Motor neuron (in vitro differentiated cells): ENCODE measurements at regions not wholly inside any gene's neighbourhood (a gene's known extent, or its start where the extent isn't known, plus 50 kb on each side); places are given as distances from the start of the nearest gene placed in this dataset.

Experiments
- ATAC-seq, 8 experiments: fragments of 200-7000 bp; cut with Tn5 transposase; replicated peaks in 6 of 8; 2 replicates each; pipeline ENCODE4 v1.8.0; 2021; ENCODE audit warnings: mild to moderate bottlenecking in 8 of 8, moderate library complexity in 8 of 8
- H3K27ac ChIP-seq, 2 donors: fragments of 250-450 bp; sonication (Bioruptor Pico); 2 replicates each; pipeline ENCODE4 v1.9.0; 2021; ENCODE audit warnings: antibody characterized with exemption in 2 of 2, mild to moderate bottlenecking in 2 of 2, moderate library complexity in 1 of 2
- H3K4me1 ChIP-seq, 2 donors: fragments of 250-450 bp; sonication (Bioruptor Pico); replicated peaks in 1 of 2; 2 replicates each; pipeline ENCODE4 v1.6.1; 2021; ENCODE audit warnings: antibody characterized with exemption in 2 of 2, mild to moderate bottlenecking in 2 of 2, moderate library complexity in 1 of 2
- H3K4me3 ChIP-seq, 5 donors: fragments of 250-450 bp; sonication (Bioruptor Pico); 2 replicates each; pipeline ENCODE4 v1.9.0; 2021; ENCODE audit warnings: antibody characterized with exemption in 5 of 5, mild to moderate bottlenecking in 5 of 5, moderate library complexity in 4 of 5
- WGBS, 10 experiments: fragments of 450-650 bp; shearing (Covaris generic); methylation state at CpG; one replicate each; pipeline ENCODE4 v1.0.0; 2022; 5-methylcytosine and 5-hydroxymethylcytosine counted together
- in situ Hi-C, 9 experiments: fragments of 400-800 bp; cut with MboI; loops; one replicate each; pipeline ENCODE4 v1.15.0; 2021; ENCODE audit warnings: low sequenced_read_pairs in 9 of 9, low pct_unique_long_range_greater_than_20kb in 2 of 9; ENCODE audit not compliant: unreplicated experiment in 9 of 9

DNA sequence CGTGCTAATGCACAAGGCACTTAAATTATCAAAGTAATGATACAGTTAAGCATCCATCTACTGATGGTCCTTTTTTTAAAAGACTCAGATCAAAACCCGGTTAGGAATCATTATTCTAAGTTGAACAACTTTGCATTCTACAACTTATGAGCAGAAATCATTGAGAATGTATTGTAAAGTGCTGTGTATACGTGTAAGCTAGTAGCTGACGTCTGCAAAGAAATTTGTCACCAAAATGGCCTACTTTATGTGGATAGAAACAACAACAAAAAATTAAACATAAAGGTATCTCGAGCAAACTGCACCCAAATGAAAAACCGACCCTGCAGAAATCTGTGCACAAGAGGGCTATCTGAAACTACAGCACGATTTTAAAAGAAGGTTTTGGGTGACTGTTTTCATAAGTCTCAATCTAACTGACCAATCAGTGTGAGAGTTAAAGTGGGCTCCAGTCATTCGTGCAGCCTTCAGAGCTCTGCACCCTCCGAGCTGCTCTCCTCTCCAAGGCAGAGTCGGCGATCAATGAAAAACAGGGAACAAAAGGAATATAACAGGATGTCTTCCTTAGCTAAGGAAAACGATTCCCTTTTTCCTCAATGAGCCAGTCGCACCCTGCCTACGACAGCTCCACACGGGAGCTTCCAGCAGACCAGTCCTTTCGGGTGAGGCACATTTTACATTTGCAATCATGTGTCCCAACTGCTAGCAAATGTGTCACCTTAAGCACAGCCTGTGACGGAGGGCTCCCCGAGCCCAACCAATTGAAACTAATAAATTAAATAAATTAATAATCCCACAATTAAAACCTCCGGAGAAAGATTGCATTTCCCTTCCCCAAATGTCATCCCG, 200.7 kb upstream of the FOXN3 start:
- peaks cover 25 to 29% of the 10 kb centered on the region in 2 donors for H3K4me1 ChIP-seq
- in situ Hi-C loops, result no loop called here
- ATAC-seq, result peak; percentile 39 to 65 (median 60)
- WGBS, 10 experiments, result 1 to 7% (median 5%) methylated on average over 3 to 19 of the region's 20 CpGs
- no peak overlapping the region for H3K27ac ChIP-seq
- H3K4me3 ChIP-seq, result peak overlapping the region; percentile 57 to 100 (median 95)

DNA sequence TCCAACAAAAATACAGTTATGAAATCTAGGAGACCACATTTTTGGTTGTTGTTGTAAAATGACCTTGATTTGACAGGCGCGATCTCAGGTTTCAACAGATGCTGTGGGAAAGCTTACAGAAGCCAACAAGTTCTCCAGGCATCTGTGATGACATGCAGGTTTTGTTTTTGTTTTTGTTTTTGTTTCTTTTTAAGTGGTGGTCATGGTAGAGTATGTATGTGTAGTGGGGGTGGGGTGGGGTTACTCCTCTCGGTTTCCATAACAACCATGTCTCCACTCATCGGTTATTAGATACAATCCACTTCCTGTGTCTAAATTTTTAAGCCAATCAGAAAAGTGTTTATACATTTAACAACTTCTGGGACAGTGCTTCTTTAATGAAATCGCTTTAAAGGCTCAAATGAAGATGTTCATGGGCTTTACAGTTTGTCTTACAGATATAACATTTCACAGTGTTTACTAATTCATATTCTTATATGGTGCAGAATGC, 199.9 kb upstream of the FOXN3 start:
- Histone ChIP-seq H3K4me3 (peak overlapping the region; percentile 57 to 100 (median 95)), H3K27ac (no peak overlapping the region), H3K4me1 (peaks cover 24 to 29% of the 10 kb centered on the region in 2 donors)
- in situ Hi-C loops, result no loop called here
- 0 to 86% (median 33%) methylated on average over 1 to 5 of the region's 5 CpGs for WGBS, 10 experiments
- peak in 2 of 8 experiments; percentile 11 to 15 for ATAC-seq

DNA sequence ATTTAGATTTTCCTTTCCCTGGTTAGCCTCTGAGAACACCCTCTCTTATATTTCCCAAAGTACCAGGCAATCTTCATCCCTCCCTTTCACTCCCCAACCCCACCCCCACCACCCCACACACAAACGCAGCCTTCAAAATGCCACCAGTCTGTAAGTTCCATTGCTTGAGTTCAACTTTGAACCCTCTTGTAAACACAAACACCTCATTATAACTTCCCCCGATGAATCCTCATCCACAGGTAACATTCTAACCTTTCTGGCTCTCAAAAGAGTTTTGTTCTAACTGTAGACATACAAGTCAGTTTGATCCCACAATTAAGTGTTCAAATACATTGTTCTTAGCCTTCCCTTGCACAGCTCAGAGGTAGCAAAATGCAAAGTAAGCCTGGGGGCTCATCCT, 199.4 kb upstream of the FOXN3 start:
- in situ Hi-C loops, result no loop called here
- no peak overlapping the region for H3K27ac ChIP-seq
- no peak for ATAC-seq
- peak overlapping the region in 2 of 5 donors; percentile 2 to 95 for H3K4me3 ChIP-seq
- WGBS, 10 experiments, result 17% methylated on average over 1 of the region's 2 CpGs; no CpG with 5 or more reads in 9 of the 10 experiments
- peaks cover 22 to 29% of the 10 kb centered on the region in 2 donors for H3K4me1 ChIP-seq

DNA sequence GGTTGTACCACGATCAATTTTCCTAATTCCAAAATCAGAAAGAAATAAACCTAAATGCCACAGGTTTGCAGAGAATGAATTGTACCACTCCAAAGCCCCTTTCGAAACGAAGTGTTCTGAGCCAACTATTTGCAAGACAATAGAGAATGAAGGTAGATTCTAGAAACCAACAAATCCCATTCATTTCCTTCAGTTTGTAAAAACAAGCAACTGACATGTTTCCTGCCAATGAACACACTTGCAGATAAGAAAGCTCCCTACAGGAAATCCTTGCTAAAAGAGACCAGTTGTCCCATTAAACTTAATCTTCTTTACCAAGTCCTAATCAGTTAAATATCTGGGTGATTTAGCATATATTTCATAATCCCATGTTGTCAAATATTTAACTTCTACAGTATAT, 198.4 kb upstream of the FOXN3 start:
- H3K27ac ChIP-seq, result no peak overlapping the region
- H3K4me1 ChIP-seq, result peaks cover 22 to 29% of the 10 kb centered on the region in 2 donors
- no peak overlapping the region for H3K4me3 ChIP-seq
- 14 to 100% (median 47%) methylated on average over 1 to 3 of the region's 3 CpGs; no CpG with 5 or more reads in 1 of the 10 experiments for WGBS, 10 experiments
- ATAC-seq, result no peak
- in situ Hi-C loops, result no loop called here

DNA sequence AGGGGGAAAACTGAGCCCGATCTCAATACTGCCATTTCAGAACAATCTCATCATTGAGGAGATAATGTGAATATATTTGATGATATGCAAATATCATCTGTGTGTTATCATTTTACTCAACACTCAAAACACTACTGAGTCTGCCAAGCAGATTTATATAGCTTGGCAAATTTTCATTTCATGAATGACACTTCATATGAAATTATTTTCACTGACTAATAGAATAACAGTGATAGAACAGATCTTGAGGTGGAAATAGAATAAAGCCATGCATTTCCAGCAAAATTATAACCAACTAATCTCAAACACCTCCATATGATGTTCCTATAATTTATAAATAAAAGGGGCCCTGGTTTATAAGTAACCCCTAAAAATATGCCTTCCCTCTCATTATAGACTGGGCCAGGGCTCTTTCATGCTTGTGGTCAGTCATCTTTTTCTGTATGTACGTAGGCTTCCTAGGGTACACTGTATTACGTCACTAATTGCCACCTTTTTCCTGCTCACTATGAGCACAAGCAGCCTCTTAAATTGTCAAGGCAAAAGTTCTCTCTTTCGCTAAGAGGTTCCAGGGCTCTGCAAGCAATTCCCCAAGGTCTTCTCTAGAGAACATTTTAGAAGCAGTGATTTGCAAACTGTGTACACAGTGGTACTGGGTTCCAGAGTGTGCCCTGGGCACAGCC, 197.1 kb upstream of the FOXN3 start:
- no peak overlapping the region for H3K4me3 ChIP-seq
- in situ Hi-C loops, result no loop called here
- peaks cover 22 to 29% of the 10 kb centered on the region in 2 donors for H3K4me1 ChIP-seq
- WGBS, 10 experiments, result 40 to 96% (median 83%) methylated on average over 1 to 4 of the region's 4 CpGs; no CpG with 5 or more reads in 2 of the 10 experiments
- ATAC-seq, result no peak
- H3K27ac ChIP-seq, result no peak overlapping the region

DNA sequence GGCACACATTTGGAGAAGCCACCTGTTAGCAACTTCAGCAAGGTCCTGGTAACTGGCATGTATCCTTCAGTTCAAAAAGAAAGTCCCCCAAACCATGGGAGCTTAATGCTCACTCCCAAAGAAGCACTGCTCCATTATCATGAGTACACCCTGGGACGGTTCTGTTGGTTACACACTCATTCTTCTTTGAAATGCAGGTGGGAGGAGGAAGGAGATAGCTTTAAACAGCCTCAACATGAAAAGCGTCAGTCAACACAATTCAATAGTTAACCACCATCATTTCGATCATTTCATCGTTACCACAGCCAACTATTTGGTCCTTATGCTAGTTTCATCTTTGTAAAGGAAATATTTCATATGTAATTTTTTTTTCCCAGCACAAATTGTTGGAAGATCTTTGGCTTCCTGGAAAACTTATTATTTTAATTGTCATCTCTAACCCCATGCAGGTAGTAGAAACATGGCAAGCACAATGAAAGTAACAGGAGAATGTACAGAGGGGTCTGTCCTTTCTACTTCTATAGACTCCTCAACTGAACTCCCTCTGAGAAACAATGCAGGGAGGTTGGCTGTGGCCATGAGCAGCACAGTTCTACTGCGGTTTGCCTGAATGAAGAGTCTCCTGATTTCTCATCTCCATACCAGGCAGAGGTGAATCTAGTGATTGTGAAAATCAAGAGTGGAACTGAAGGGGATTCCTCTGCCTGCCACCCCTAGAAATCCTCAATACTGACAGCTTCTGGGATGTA, 196.4 kb upstream of the FOXN3 start:
- Histone ChIP-seq H3K4me3 (no peak overlapping the region), H3K27ac (no peak overlapping the region), H3K4me1 (peaks cover 22 to 29% of the 10 kb centered on the region in 2 donors)
- no peak for ATAC-seq
- 67 to 100% (median 83%) methylated on average over 1 to 5 of the region's 5 CpGs for WGBS, 10 experiments
- in situ Hi-C loops, result no loop called here

DNA sequence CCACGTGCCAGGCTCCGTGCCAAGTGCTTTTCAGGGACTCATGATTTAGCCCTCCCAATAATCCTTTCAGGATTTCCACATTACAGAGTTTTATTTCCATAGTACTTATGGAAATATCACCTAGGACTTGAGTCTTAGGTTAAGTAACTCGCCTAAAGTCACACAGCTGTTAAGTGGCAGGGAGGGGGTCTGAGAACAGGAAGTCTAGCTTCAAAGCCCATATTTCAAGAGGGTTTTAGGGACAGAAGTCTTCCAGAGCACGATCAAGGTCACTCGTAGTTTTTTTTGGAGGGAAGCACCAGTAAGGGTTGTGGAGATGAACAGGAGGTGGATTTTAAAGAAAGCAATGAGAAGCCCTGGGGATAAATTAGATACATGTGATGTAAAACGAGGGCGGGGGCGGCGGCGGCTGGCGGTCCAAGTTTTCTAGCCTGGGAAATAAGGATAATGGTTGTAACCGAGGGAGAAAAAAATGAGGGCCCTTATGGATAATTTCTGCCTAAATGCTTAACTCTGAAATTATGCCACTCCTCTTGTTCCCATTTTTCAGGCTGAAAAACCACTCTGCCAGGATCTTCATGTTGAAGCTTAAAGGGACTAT, 192.6 kb upstream of the FOXN3 start:
- ATAC-seq, result no peak
- no peak overlapping the region for H3K27ac ChIP-seq
- no peak overlapping the region for H3K4me3 ChIP-seq
- H3K4me1 ChIP-seq, result peaks cover 3% of the 10 kb centered on the region in 2 donors
- in situ Hi-C loops, result no loop called here
- 67 to 98% (median 83%) methylated on average over 1 to 12 of the region's 12 CpGs for WGBS, 10 experiments

DNA sequence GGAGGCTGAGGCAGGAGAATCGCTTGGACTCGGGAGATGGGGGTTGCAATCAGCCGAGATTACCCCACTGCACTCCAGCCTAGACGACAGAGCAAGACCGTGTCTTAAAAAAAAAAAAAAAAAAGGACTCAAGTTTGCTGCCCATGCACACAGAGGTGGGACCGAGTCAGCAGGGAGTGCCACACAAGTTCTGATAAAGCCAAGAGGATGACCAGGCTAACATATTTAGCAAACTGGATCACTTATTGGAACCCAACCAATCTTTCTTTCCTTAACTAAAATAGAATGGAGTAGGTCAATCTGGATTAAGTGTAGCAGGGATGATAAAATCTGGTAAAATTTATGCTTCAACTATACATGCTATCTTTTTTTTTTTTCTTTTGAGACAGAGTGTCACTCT, 190.4 kb upstream of the FOXN3 start:
- in situ Hi-C loops, result no loop called here
- Histone ChIP-seq H3K27ac (no peak overlapping the region), H3K4me3 (no peak overlapping the region), H3K4me1 (no peaks in the 10 kb centered on the region)
- WGBS, 10 experiments, result 67 to 100% (median 87%) methylated on average over 1 to 5 of the region's 6 CpGs; no CpG with 5 or more reads in 6 of the 10 experiments
- ATAC-seq, result no peak

DNA sequence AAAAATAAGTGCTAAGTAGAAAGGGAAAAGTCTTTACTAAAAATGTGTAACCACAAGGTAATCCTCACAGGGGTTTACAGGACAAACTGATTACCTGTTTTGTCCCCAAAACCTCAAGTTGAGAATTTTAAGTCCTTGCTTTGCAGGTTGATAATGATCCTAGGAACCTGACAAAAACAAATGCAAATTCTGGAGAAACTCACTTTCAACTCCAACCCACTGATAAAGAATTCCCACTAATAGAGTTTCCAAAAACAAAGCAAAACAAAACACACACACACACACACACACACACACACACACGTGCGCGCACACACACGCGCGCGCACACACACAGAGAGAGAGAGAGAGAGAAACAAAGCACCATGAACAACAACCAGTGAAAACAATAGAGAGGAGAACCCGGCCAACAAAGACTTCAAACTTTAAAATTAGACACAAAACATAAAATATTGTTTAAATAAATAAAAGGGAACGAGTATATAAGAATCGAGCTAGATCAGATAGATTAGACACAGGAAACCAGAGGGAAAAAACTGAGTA, 187.0 kb upstream of the FOXN3 start:
- in situ Hi-C loops, result no loop called here

DNA sequence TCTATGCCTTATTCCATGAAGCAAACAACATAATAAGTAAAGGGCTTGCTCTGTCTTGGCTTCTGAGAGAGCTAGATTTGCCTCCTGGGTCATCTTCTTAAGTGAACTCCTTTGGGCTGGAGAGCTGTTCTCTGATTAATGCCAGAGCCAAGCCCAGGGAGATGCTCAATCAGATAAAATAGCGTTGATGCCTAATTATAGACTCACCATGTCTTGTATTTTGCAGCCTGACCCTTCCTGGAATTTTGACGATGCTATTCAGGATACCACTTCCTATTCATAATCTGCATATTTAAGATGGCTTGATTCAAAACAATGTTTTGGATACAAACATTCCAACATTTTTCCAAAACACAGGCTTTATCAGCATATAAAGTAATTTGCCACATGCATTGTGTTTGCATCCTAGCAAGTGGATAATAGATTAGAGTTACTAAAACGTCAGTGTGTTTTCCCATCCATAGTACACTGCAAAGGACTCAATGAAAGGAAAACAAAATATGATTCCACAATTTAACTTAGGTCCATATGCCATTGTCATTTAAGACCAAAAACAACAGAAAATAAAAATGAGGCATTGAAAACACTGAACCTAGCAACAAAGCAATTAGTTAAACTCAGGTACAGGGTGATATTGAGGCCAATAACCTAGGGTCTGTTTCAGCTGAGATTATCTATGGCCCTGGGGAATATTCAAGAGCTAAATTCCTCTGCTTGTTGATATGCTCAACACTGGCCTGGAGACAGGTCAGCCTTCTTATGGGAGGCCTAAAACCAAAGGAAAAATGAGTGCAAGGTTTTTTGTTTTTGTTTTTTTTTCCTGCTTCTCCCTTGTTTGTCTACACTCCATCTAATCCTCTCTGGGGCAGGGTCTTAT, 184.2 kb upstream of the FOXN3 start:
- ATAC-seq, result peak in 3 of 8 experiments; percentile 56 to 81 (median 72)
- WGBS, 10 experiments, result 10 to 100% (median 57%) methylated on average over 1 to 3 of the region's 3 CpGs; no CpG with 5 or more reads in 2 of the 10 experiments
- no peaks in the 10 kb centered on the region for H3K4me1 ChIP-seq
- no peak overlapping the region for H3K4me3 ChIP-seq
- no peak overlapping the region for H3K27ac ChIP-seq
- in situ Hi-C loops, result no loop called here

More for the DNA sequence above, 187.0 kb upstream of the FOXN3 start:
- ATAC-seq, result no peak
- Histone ChIP-seq H3K4me3 (no peak overlapping the region), H3K27ac (no peak overlapping the region), H3K4me1 (no peaks in the 10 kb centered on the region)
- WGBS, 10 experiments, result 64 to 93% (median 81%) methylated on average over 1 to 10 of the region's 10 CpGs

DNA sequence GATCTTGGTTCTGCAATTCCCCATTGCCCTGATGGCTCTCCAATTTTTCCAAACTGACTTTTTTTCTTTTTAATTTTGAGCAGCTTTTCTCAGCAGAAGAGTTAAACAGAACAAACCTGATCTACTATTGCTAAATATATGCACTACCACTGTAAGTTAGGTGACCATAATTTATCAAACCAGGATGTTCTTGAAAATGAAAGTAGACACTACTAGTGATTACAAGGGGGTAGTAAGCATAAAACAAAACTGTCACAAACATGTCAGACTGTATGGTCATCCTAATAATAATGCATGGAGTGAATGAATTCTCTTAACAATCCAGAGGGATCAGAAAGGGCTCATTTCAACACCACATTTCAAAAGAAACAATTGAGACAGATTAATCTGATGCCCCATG, 183.0 kb upstream of the FOXN3 start:
- in situ Hi-C loops, result no loop called here
- Histone ChIP-seq H3K4me1 (no peaks in the 10 kb centered on the region), H3K27ac (no peak overlapping the region), H3K4me3 (no peak overlapping the region)
- no peak for ATAC-seq
